GM18870 (cell line): ENCODE measurements at regions not wholly inside any gene's neighbourhood (a gene's known extent, or its start where the extent isn't known, plus 50 kb on each side); places are given as distances from the start of the nearest gene placed in this dataset.

Experiments used
- ATAC-seq: cut with Tn5 transposase; IDR thresholded peaks from one replicate; pipeline ENCODE4 v1.9.1; 2021; ENCODE audit warnings: moderate library complexity; ENCODE audit not compliant: unreplicated experiment

- ATAC-seq: no peak
These were observed 53.9 kb downstream of the FOXL1 start for GRCh38 chr16:86632206-86632605.

GRCh38 chr16:86632944-86633343 lies 54.6 kb downstream of the FOXL1 start:
- ATAC-seq: no peak

- no peak for ATAC-seq
These were observed 55.9 kb downstream of the FOXL1 start for GRCh38 chr16:86634292-86634691.

GRCh38 chr16:86635176-86635876 lies 57.0 kb downstream of the FOXL1 start:
- no peak for ATAC-seq

- no peak for ATAC-seq
These were observed 57.6 kb downstream of the FOXL1 start for GRCh38 chr16:86635926-86636325.

- no peak for ATAC-seq
These were observed 59.4 kb downstream of the FOXL1 start for GRCh38 chr16:86637744-86638143.

GRCh38 chr16:86638642-86639041 lies 60.3 kb downstream of the FOXL1 start:
- no peak for ATAC-seq

- ATAC-seq: no peak
These were observed 61.0 kb downstream of the FOXL1 start for GRCh38 chr16:86639354-86639753.

- no peak for ATAC-seq
These were observed 62.0 kb downstream of the FOXL1 start for GRCh38 chr16:86640265-86640843.

GRCh38 chr16:86642087-86642486 lies 63.7 kb downstream of the FOXL1 start:
- ATAC-seq: no peak

- ATAC-seq: no peak
These were observed 65.3 kb downstream of the FOXL1 start for GRCh38 chr16:86643671-86644070.

- no peak for ATAC-seq
These were observed 69.2 kb downstream of the FOXL1 start for GRCh38 chr16:86647561-86647960.

- ATAC-seq: no peak
These were observed 71.5 kb downstream of the FOXL1 start for GRCh38 chr16:86649875-86650274.

- no peak for ATAC-seq
These were observed 72.8 kb downstream of the FOXL1 start for GRCh38 chr16:86651013-86651627.

- ATAC-seq: no peak
These were observed 73.5 kb downstream of the FOXL1 start for GRCh38 chr16:86651823-86652222.

- no peak for ATAC-seq
These were observed 75.1 kb downstream of the FOXL1 start for GRCh38 chr16:86653285-86654006.

GRCh38 chr16:86657972-86658371 lies 79.6 kb downstream of the FOXL1 start:
- ATAC-seq: no peak

GRCh38 chr16:86660623-86661022 lies 82.3 kb downstream of the FOXL1 start:
- ATAC-seq: no peak

- ATAC-seq: no peak
These were observed 83.4 kb downstream of the FOXL1 start for GRCh38 chr16:86661706-86662105.

GRCh38 chr16:86662195-86662594 lies 83.8 kb downstream of the FOXL1 start:
- no peak for ATAC-seq

GRCh38 chr16:86662740-86663139 lies 84.4 kb downstream of the FOXL1 start:
- ATAC-seq: no peak
